ENCODE measurements at regions not wholly inside any gene's neighbourhood (a gene's known extent, or its start where the extent isn't known, plus 50 kb on each side); places are given as distances from the start of the nearest gene placed in this dataset.

DNA sequence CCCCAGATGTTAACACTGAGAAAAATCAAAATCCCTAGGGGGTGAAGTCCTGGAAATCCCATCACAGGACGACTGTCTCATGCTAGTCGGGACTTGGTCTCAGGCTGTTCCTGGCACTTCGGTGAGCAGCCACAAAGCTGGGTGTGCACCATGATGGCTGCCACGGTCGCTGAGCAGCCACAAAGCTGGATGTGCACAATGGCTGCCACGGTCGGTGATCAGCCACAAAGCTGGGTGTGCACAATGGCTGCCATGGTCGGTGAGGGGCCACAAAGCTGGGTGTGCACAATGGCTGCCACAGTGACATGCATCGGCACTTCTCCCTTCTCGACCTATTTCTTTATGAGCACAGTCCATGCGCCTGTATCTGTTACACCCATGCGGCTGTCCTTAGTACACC is 505.1 kb downstream of the TCERG1L start:
- no peak for TF ChIP-seq POLR2A (IDR thresholded peaks at IDR 0.05)
- TF ChIP-seq, protein P1, sequence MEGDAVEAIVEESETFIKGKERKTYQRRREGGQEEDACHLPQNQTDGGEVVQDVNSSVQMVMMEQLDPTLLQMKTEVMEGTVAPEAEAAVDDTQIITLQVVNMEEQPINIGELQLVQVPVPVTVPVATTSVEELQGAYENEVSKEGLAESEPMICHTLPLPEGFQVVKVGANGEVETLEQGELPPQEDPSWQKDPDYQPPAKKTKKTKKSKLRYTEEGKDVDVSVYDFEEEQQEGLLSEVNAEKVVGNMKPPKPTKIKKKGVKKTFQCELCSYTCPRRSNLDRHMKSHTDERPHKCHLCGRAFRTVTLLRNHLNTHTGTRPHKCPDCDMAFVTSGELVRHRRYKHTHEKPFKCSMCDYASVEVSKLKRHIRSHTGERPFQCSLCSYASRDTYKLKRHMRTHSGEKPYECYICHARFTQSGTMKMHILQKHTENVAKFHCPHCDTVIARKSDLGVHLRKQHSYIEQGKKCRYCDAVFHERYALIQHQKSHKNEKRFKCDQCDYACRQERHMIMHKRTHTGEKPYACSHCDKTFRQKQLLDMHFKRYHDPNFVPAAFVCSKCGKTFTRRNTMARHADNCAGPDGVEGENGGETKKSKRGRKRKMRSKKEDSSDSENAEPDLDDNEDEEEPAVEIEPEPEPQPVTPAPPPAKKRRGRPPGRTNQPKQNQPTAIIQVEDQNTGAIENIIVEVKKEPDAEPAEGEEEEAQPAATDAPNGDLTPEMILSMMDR (IDR thresholded peaks at IDR 0.05), result no peak
